ENCODE measurements at regions not wholly inside any gene's neighbourhood (a gene's known extent, or its start where the extent isn't known, plus 50 kb on each side); places are given as distances from the start of the nearest gene placed in this dataset.

- Histone ChIP-seq H3K4me1 (no peaks in the 10 kb centered on the region), H3K9me3 (no peaks in the 10 kb centered on the region), H3K27ac (no peak overlapping the region), H3K36me3 (no peaks in the 10 kb centered on the region), H3K4me3 (no peak overlapping the region), H3K27me3 (ENCODE audit: low read depth) (no peaks in the 10 kb centered on the region)
- TF ChIP-seq CTCF (IDR thresholded peaks at IDR 0.05), result no peak
- DNase-seq (no peak), ATAC-seq (no peak)
- intact Hi-C loops (cut with DNase I), result no loop called here
Observed at GRCh38 chr9:119781886-119782285, 412.7 kb upstream of the BRINP1 start.

DNA sequence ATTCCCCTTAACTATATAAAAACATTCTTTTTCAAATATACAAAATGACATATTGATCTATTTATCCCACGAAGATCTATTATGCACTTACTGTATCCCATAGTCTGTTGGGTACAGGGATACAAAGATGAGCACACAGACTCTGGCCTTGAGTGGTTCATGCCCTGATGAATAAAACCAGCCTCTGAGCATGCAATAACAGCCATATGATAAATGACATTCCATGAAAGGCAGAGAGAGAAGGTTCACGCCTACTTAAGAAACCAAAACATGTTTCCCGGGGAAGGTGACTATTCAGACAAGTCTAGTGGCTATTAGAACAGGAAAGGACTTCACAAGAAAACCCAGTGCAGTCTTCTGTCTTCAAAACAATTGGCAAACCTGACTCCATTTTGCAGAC, 406.2 kb upstream of the BRINP1 start:
- Histone ChIP-seq H3K4me1 (no peaks in the 10 kb centered on the region), H3K36me3 (no peaks in the 10 kb centered on the region), H3K4me3 (no peak overlapping the region), H3K9me3 (no peaks in the 10 kb centered on the region), H3K27ac (no peak overlapping the region), H3K27me3 (ENCODE audit: low read depth) (no peaks in the 10 kb centered on the region)
- intact Hi-C loops (cut with DNase I), result no loop called here
- no peak for TF ChIP-seq CTCF (IDR thresholded peaks at IDR 0.05)
- ATAC-seq, result no peak
- DNase-seq, result no peak

DNA sequence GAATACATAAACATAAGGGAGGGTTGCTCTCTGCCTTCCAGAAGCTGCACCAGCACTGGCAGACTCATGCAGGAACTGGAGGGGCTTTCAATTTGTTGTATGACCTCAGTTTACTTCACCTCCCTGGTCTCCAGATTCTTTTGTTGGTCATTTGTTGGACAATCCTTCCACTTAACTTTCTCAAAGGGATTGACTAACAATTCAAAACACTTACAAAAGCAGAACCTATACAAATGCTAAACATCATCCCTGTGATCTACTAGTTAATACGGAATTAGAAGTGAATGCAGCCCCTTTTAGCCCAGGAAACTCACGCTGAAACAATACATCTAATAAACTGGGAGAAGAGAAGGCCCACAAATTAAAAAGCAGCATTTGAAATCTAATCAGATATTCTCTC, 404.6 kb upstream of the BRINP1 start:
- H3K36me3 ChIP-seq, result no peaks in the 10 kb centered on the region
- H3K4me1 ChIP-seq, result no peaks in the 10 kb centered on the region
- H3K27ac ChIP-seq, result no peak overlapping the region
- DNase-seq (no peak), ATAC-seq (no peak)
- TF ChIP-seq CTCF (IDR thresholded peaks at IDR 0.05), result no peak
- no peak overlapping the region for H3K4me3 ChIP-seq
- no peaks in the 10 kb centered on the region for H3K27me3 ChIP-seq (ENCODE audit: low read depth)
- H3K9me3 ChIP-seq, result no peaks in the 10 kb centered on the region
- intact Hi-C loops (cut with DNase I), result no loop called here

GRCh38 chr9:119771341-119771740, 402.1 kb upstream of the BRINP1 start:
- Histone ChIP-seq H3K9me3 (no peaks in the 10 kb centered on the region), H3K4me1 (no peaks in the 10 kb centered on the region), H3K27ac (no peak overlapping the region), H3K36me3 (no peaks in the 10 kb centered on the region), H3K27me3 (ENCODE audit: low read depth) (no peaks in the 10 kb centered on the region), H3K4me3 (no peak overlapping the region)
- no peak for DNase-seq
- no peak for TF ChIP-seq CTCF (IDR thresholded peaks at IDR 0.05)
- ATAC-seq, result no peak
- intact Hi-C loops (cut with DNase I), result no loop called here

- no peak for TF ChIP-seq CTCF (IDR thresholded peaks at IDR 0.05)
- Histone ChIP-seq H3K4me3 (no peak overlapping the region), H3K27ac (no peak overlapping the region), H3K4me1 (no peaks in the 10 kb centered on the region), H3K9me3 (no peaks in the 10 kb centered on the region), H3K36me3 (no peaks in the 10 kb centered on the region), H3K27me3 (ENCODE audit: low read depth) (no peaks in the 10 kb centered on the region)
- intact Hi-C loops (cut with DNase I), result no loop called here
- no peak for DNase-seq
- no peak for ATAC-seq
Observed at GRCh38 chr9:119768266-119768665, 399.0 kb upstream of the BRINP1 start.

GRCh38 chr9:119765632-119766175, 396.5 kb upstream of the BRINP1 start:
- no peak for TF ChIP-seq CTCF (IDR thresholded peaks at IDR 0.05)
- Histone ChIP-seq H3K4me1 (no peaks in the 10 kb centered on the region), H3K4me3 (no peak overlapping the region), H3K36me3 (no peaks in the 10 kb centered on the region), H3K27ac (no peak overlapping the region), H3K9me3 (no peaks in the 10 kb centered on the region), H3K27me3 (ENCODE audit: low read depth) (no peaks in the 10 kb centered on the region)
- no peak for DNase-seq
- intact Hi-C loops (cut with DNase I), result no loop called here
- no peak for ATAC-seq
